H1 (cell line): ENCODE measurements at regions not wholly inside any gene's neighbourhood (a gene's known extent, or its start where the extent isn't known, plus 50 kb on each side); places are given as distances from the start of the nearest gene placed in this dataset.

Experiments used
- CTCF ChIA-PET: fragments of 300-600 bp; sonication (Branson Sonifier 250); formaldehyde crosslinking; loops from one replicate; lab custom pipeline; 2021; ENCODE audit not compliant: partially characterized antibody; lab: Charles Lee
- POLR2A ChIA-PET: fragments of 300-600 bp; sonication (Branson Sonifier 250); formaldehyde crosslinking; loops from one replicate; lab custom pipeline; 2021; ENCODE audit warnings: inconsistent platforms; ENCODE audit not compliant: partially characterized antibody; lab: Charles Lee
- DNase-seq, 2 experiments: peaks; one replicate each; pipeline versions ENCODE4 v3.0.0 to v3.0.0-alpha.2; 2010 to 2022; ENCODE audit warnings: low spot score in 2 of 2, low read depth in 1 of 2, mixed read lengths in 1 of 2
- FAIRE-seq: peaks from 2 replicates; lab custom pipeline; 2011; peaks lifted over from hg19 to GRCh38; lab: Jason Lieb, UNC
- H2AFZ ChIP-seq: 2 replicates; pipeline ENCODE4 v1.8.1; 2012; ENCODE audit warnings: low read length, inconsistent platforms
- H2AK5ac ChIP-seq: 2 replicates; pipeline ENCODE4 v1.6.1; 2013; ENCODE audit warnings: low read depth, low read length
- H2BK120ac ChIP-seq: replicated peaks from 2 replicates; pipeline ENCODE3; 2013; ENCODE audit warnings: low read depth, low read length, inconsistent platforms
- H2BK12ac ChIP-seq: 2 replicates; pipeline ENCODE4 v1.6.1; 2013; ENCODE audit warnings: low read depth, low read length
- H2BK15ac ChIP-seq: 2 replicates; pipeline ENCODE4 v1.6.1; 2013; ENCODE audit warnings: low read length
- H2BK20ac ChIP-seq: 2 replicates; pipeline ENCODE4 v1.6.1; 2013; ENCODE audit warnings: low read length
- H2BK5ac ChIP-seq: 2 replicates; pipeline ENCODE4 v1.6.1; 2013; ENCODE audit warnings: low read depth, low read length
- H3K14ac ChIP-seq: 2 replicates; pipeline ENCODE4 v1.6.1; 2013; ENCODE audit warnings: inconsistent platforms; ENCODE audit not compliant: insufficient read length
- H3K18ac ChIP-seq: 2 replicates; pipeline ENCODE4 v1.6.1; 2013; ENCODE audit warnings: low read length; ENCODE audit errors: extremely low read depth
- H3K23ac ChIP-seq: 2 replicates; pipeline ENCODE4 v1.6.1; 2013; ENCODE audit warnings: inconsistent platforms; ENCODE audit not compliant: insufficient read length
- H3K23me2 ChIP-seq: 2 replicates; pipeline ENCODE4 v1.6.1; 2013; ENCODE audit warnings: low read depth, low read length
- H3K27ac ChIP-seq: 2 replicates; pipeline ENCODE4 v1.6.1; 2011; ENCODE audit warnings: low read depth, low read length, inconsistent platforms
- H3K27me3 ChIP-seq, 4 experiments: replicated peaks in 1 of 4; 1 replicate in 1 of 4; 2 replicates in 3 of 4; pipeline versions ENCODE4 v1.6.1 to v1.8.1; 2011 to 2013; ENCODE audit warnings: low read length in 3 of 4, mild to moderate bottlenecking in 3 of 4, inconsistent platforms in 2 of 4, mixed read lengths in 2 of 4, moderate library complexity in 1 of 4; ENCODE audit not compliant: control insufficient read depth in 3 of 4, insufficient read depth in 3 of 4; ENCODE audit errors: extremely low read depth in 1 of 4
- H3K36me3 ChIP-seq, 4 experiments: 2 replicates each; pipeline versions ENCODE4 v1.6.1 to v1.8.1; 2011 to 2013; ENCODE audit warnings: mild to moderate bottlenecking in 4 of 4, low read length in 3 of 4, moderate library complexity in 2 of 4, control low read depth in 1 of 4, inconsistent platforms in 1 of 4; ENCODE audit not compliant: insufficient read depth in 4 of 4, control insufficient read depth in 2 of 4
- H3K4ac ChIP-seq: replicated peaks from 2 replicates; pipeline ENCODE3; 2013; ENCODE audit warnings: low read length, low read depth, mixed read lengths, inconsistent platforms; ENCODE audit not compliant: insufficient read length
- H3K4me1 ChIP-seq, 4 experiments: replicated peaks in 1 of 4; 1 replicate in 1 of 4; 2 replicates in 3 of 4; pipeline versions ENCODE4 v1.6.1 to v1.8.1; 2011 to 2013; ENCODE audit warnings: low read length in 3 of 4, inconsistent platforms in 2 of 4, mixed read lengths in 1 of 4; ENCODE audit not compliant: insufficient read depth in 4 of 4, control insufficient read depth in 3 of 4
- H3K4me2 ChIP-seq, 2 experiments: 2 replicates each; pipeline versions ENCODE4 v1.6.1 to v1.8.1; 2011 to 2013; ENCODE audit warnings: low read depth in 2 of 2, low read length in 2 of 2, control low read depth in 1 of 2, inconsistent platforms in 1 of 2, mild to moderate bottlenecking in 1 of 2; ENCODE audit not compliant: insufficient read depth in 1 of 2
- H3K4me3 ChIP-seq, 4 experiments: fragments of 200-600, 300-600 bp in 1 of 4; sonication (generic), shearing (Covaris generic), sonication (Bioruptor Twin) in 1 of 4; 2 replicates each; pipeline versions ENCODE4 v1.5.1 to v1.8.1; 2011 to 2016; ENCODE audit warnings: low read length in 4 of 4, low read depth in 3 of 4, control low read depth in 2 of 4, inconsistent platforms in 2 of 4, mild to moderate bottlenecking in 2 of 4, mixed read lengths in 1 of 4, moderate library complexity in 1 of 4; ENCODE audit not compliant: insufficient read depth in 2 of 4; ENCODE audit errors: extremely low read depth in 1 of 4
- H3K56ac ChIP-seq: replicated peaks from 2 replicates; pipeline ENCODE3; 2013; ENCODE audit warnings: low read depth, mild to moderate bottlenecking, mixed read lengths, low read length, inconsistent platforms; ENCODE audit not compliant: insufficient read length
- H3K79me1 ChIP-seq: 2 replicates; pipeline ENCODE4 v1.6.1; 2013; ENCODE audit warnings: low read depth, low read length, control low read depth
- H3K79me2 ChIP-seq, 2 experiments: 2 replicates each; pipeline versions ENCODE4 v1.6.1 to v1.8.1; 2012 to 2013; ENCODE audit warnings: low read length in 2 of 2, mild to moderate bottlenecking in 2 of 2, inconsistent platforms in 1 of 2; ENCODE audit not compliant: insufficient read depth in 2 of 2, control insufficient read depth in 1 of 2
- H3K9ac ChIP-seq, 4 experiments: replicated peaks in 1 of 4; 1 replicate in 1 of 4; 2 replicates in 3 of 4; pipeline versions ENCODE4 v1.6.1 to v1.8.1; 2011 to 2013; ENCODE audit warnings: low read depth in 3 of 4, low read length in 3 of 4, control low read depth in 2 of 4, mild to moderate bottlenecking in 2 of 4, moderate library complexity in 2 of 4, inconsistent platforms in 1 of 4; ENCODE audit errors: extremely low read depth in 1 of 4
- H3K9me3 ChIP-seq, 2 experiments: 2 replicates each; pipeline versions ENCODE4 v1.6.1 to v1.8.1; 2012 to 2013; ENCODE audit warnings: mild to moderate bottlenecking in 2 of 2, moderate library complexity in 2 of 2, control low read depth in 1 of 2, inconsistent platforms in 1 of 2, low read depth in 1 of 2, low read length in 1 of 2, mixed read lengths in 1 of 2; ENCODE audit not compliant: insufficient read depth in 2 of 2
- H4K20me1 ChIP-seq, 2 experiments: replicated peaks in 1 of 2; 2 replicates each; pipeline versions ENCODE3 to v1.8.1; 2011 to 2013; ENCODE audit warnings: inconsistent platforms in 2 of 2, low read length in 2 of 2, mild to moderate bottlenecking in 1 of 2; ENCODE audit not compliant: insufficient read depth in 2 of 2, control insufficient read depth in 1 of 2
- H4K5ac ChIP-seq: 2 replicates; pipeline ENCODE4 v1.6.1; 2013; ENCODE audit warnings: low read length, low read depth, mixed read lengths, inconsistent platforms; ENCODE audit not compliant: insufficient read length
- H4K8ac ChIP-seq: 2 replicates; pipeline ENCODE4 v1.8.0; 2013; ENCODE audit warnings: mild to moderate bottlenecking, moderate library complexity, low read length, inconsistent platforms; ENCODE audit not compliant: insufficient read depth; ENCODE audit errors: extremely low read depth
- H4K91ac ChIP-seq: replicated peaks from 2 replicates; pipeline ENCODE3; 2013; ENCODE audit warnings: low read length, mixed read lengths, inconsistent platforms; ENCODE audit not compliant: insufficient read length
- CREB1 ChIP-seq: IDR thresholded peaks from 2 replicates; pipeline ENCODE4 v1.6.1; 2012; ENCODE audit warnings: inconsistent platforms
- WGBS, 2 experiments: shearing (Covaris generic) in 1 of 2; methylation state at CpG; one replicate each; pipeline versions ENCODE4 v1.1.6 to v1.1.7; 2013 to 2015; ENCODE audit warnings: low lambda C conversion rate in 2 of 2, mixed read lengths in 2 of 2, inconsistent platforms in 1 of 2, low coverage in 1 of 2, missing lambda C conversion rate in 1 of 2; ENCODE audit not compliant: insufficient replicate concordance in 2 of 2, insufficient coverage in 1 of 2, insufficient read length in 1 of 2; ENCODE audit errors: extremely low coverage in 1 of 2, missing lambda C conversion rate in 1 of 2; 5-methylcytosine and 5-hydroxymethylcytosine counted together

DNA sequence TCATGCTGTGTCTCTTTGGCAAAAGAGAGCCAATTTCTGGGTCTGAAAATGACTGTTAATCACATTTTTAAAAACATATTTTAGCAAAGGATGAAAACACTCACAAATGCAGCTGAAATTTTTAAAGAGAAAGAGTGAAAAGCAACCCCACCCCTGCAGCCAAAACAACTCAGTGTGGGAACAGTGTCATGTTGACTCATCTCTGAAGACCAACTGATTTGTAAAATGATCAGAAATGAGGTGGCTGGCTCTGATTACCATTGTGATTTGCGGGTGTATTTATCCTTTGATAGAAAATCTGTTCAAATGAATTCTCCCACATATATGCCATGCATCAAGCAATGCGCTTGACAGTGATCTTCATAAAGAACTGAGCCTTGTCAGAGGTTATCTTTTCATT is 287.0 kb upstream of the ESRRG start:
- FAIRE-seq, result no peak
- TF ChIP-seq CREB1, result no peak
- no peak overlapping the region for H2BK12ac ChIP-seq

More for the DNA sequence above, 287.0 kb upstream of the ESRRG start:
- H3K18ac ChIP-seq, result no peak overlapping the region
- POLR2A ChIA-PET, result no interaction called here
- H4K91ac ChIP-seq, result no peak overlapping the region
- no peak overlapping the region for H3K56ac ChIP-seq
- no peak overlapping the region for H2BK20ac ChIP-seq
- 97% methylated on average over 2 of the region's 2 CpGs; no CpG with 5 or more reads in 1 of the 2 experiments for WGBS, 2 experiments
- no peak overlapping the region for H4K5ac ChIP-seq
- no peak overlapping the region for H3K9ac ChIP-seq
- no peak overlapping the region for H3K4me3 ChIP-seq
- H2BK120ac ChIP-seq, result no peak overlapping the region
- peaks cover 0 to 1% (median 0%) of the 10 kb centered on the region in 4 experiments; a peak in 1 of 7 replicates for H3K27me3 ChIP-seq
- no peak overlapping the region for H3K4ac ChIP-seq
- H3K14ac ChIP-seq, result no peak overlapping the region
- no peak overlapping the region for H3K27ac ChIP-seq
- CTCF ChIA-PET, result no interaction called here
- no peaks in the 10 kb centered on the region for H3K36me3 ChIP-seq
- H3K79me2 ChIP-seq, result no peaks in the 10 kb centered on the region
- no peak overlapping the region for H2AK5ac ChIP-seq
- H2AFZ ChIP-seq, result no peak overlapping the region
- no peaks in the 10 kb centered on the region for H3K23me2 ChIP-seq
- H4K8ac ChIP-seq, result no peak overlapping the region
- no peak overlapping the region for H3K4me2 ChIP-seq
- no peak overlapping the region for H3K23ac ChIP-seq
- no peaks in the 10 kb centered on the region for H3K79me1 ChIP-seq
- no peaks in the 10 kb centered on the region for H4K20me1 ChIP-seq
- DNase-seq, result no peak
- no peak overlapping the region for H2BK5ac ChIP-seq
- H2BK15ac ChIP-seq, result no peak overlapping the region
- no peaks in the 10 kb centered on the region for H3K9me3 ChIP-seq
- H3K4me1 ChIP-seq, result no peaks in the 10 kb centered on the region
